Psoas muscle (tissue), 7 donors: ENCODE measurements at regions not wholly inside any gene's neighbourhood (a gene's known extent, or its start where the extent isn't known, plus 50 kb on each side); places are given as distances from the start of the nearest gene placed in this dataset.

Experiments used
- ATAC-seq, 4 donors: fragments of 200-7000 bp; cut with Tn5 transposase; one replicate each; pipeline ENCODE4 v1.9.1; 2020; ENCODE audit warnings: moderate library complexity in 3 of 4, mild to moderate bottlenecking in 2 of 4
- DNase-seq, 2 donors: peaks; one replicate each; pipeline ENCODE4 v3.0.0-alpha.2; 2020
- H3K27ac ChIP-seq: fragments of 200-600 bp; one replicate; pipeline ENCODE4 v1.8.0; 2022
- H3K27me3 ChIP-seq, 3 donors: fragments of 200-600 bp in 1 of 3; one replicate each; pipeline versions ENCODE4 v1.6.1 to v1.8.0; 2013 to 2022; ENCODE audit warnings: low read length in 2 of 3, mild to moderate bottlenecking in 2 of 3, moderate library complexity in 1 of 3; ENCODE audit not compliant: insufficient read depth in 3 of 3
- H3K36me3 ChIP-seq, 2 donors: fragments of 200-600 bp in 1 of 2; one replicate each; pipeline versions ENCODE4 v1.6.1 to v1.8.0; 2013 to 2022; ENCODE audit warnings: low read depth in 1 of 2, mild to moderate bottlenecking in 1 of 2, moderate library complexity in 1 of 2; ENCODE audit not compliant: insufficient read depth in 1 of 2
- H3K4me1 ChIP-seq: fragments of 200-600 bp; one replicate; pipeline ENCODE4 v1.8.0; 2022
- H3K4me3 ChIP-seq: fragments of 200-600 bp; one replicate; pipeline ENCODE4 v1.8.0; 2022; ENCODE audit warnings: mild to moderate bottlenecking
- H3K9me3 ChIP-seq: fragments of 200-600 bp; one replicate; pipeline ENCODE4 v1.8.0; 2022
- WGBS, 3 donors: extraction: QIAGEN DNeasy Blood & Tissue Kit; methylation state at CpG; one replicate each; pipeline versions ENCODE4 v1.1.6 to v1.1.7; 2013; 5-methylcytosine and 5-hydroxymethylcytosine counted together
- intact Hi-C, 2 donors: fragments of 100-400 bp; cut with DNase I; formaldehyde crosslinking; loops; one replicate each; pipeline versions ENCODE4 v1.11.0 to v1.14.2; 2022
- TF ChIP-seq, protein P1 (sequence below): fragments of 200-600 bp; IDR thresholded peaks from one replicate; pipeline ENCODE4 v1.8.0; 2022; ENCODE audit warnings: antibody characterized with exemption
- donor health status: healthy with polysubstance abuse.
- donor health status: DM: no; HTN: no; CAD: no; lungs with moderate emphysema.
- donor health status: Bipolar disorder and iron deficiency.
- donor health status: healthy.
- donor health status: DM: yes; HTN: yes; CAD: no.
- donor health status: DM: no; HTN: no; CAD: no.
- donor health status: DM: yes; HTN: yes; CAD: no.

DNA sequence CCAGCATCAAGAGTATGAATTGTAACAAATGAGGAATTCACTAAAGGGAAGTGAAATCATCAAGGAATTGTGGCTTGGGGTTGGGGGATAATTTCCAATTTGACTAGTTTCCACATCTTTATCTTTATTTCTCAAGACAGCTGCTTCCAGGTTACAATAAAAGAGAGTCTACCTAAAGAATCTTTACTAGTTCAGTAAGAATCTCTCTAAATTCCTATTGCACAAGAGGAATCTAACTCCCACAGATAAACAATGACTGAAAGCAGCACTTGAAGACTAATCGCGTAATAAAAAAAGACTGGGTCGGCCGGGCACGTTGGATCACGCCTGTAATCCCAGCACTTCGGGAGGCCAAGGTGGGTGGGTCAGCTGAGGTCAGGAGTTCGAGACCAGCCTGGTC is 194.4 kb downstream of the KBTBD8 start:
- no peaks in the 10 kb centered on the region for H3K9me3 ChIP-seq

DNA sequence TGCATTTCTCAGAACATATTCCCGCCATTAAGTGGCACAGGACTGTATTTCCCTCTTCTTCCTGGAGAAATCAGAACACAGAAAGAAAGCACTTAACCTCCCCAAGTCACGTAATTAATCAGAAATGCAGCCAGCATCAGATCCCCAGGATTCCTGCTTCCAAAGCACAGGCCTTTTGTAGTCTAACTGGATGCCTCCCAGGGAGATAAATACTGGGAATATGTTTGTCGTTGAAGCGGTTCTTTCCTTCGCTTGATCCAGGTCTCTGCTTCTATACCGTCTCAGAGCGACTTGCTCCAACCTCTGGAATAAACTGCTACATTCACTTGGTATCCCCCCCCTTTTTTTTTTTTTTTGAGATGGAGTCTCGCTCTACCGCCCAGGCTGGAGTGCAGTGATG is 198.6 kb downstream of the KBTBD8 start:
- no peak overlapping the region for H3K27ac ChIP-seq
- WGBS, 3 donors, result 88 to 96% (median 95%) methylated on average over 8 to 9 of the region's 9 CpGs
- intact Hi-C loops, result no loop called here
- ATAC-seq, result no peak
- H3K9me3 ChIP-seq, result no peaks in the 10 kb centered on the region
- no peak overlapping the region for H3K4me3 ChIP-seq
- no peak for DNase-seq
- no peaks in the 10 kb centered on the region for H3K27me3 ChIP-seq
- H3K36me3 ChIP-seq, result no peaks in the 10 kb centered on the region
- TF ChIP-seq, protein P1, sequence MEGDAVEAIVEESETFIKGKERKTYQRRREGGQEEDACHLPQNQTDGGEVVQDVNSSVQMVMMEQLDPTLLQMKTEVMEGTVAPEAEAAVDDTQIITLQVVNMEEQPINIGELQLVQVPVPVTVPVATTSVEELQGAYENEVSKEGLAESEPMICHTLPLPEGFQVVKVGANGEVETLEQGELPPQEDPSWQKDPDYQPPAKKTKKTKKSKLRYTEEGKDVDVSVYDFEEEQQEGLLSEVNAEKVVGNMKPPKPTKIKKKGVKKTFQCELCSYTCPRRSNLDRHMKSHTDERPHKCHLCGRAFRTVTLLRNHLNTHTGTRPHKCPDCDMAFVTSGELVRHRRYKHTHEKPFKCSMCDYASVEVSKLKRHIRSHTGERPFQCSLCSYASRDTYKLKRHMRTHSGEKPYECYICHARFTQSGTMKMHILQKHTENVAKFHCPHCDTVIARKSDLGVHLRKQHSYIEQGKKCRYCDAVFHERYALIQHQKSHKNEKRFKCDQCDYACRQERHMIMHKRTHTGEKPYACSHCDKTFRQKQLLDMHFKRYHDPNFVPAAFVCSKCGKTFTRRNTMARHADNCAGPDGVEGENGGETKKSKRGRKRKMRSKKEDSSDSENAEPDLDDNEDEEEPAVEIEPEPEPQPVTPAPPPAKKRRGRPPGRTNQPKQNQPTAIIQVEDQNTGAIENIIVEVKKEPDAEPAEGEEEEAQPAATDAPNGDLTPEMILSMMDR, result no peak
- no peaks in the 10 kb centered on the region for H3K4me1 ChIP-seq

More for the DNA sequence above, 194.4 kb downstream of the KBTBD8 start:
- TF ChIP-seq, protein P1, result no peak
- intact Hi-C loops, result no loop called here
- no peaks in the 10 kb centered on the region for H3K4me1 ChIP-seq
- no peak overlapping the region for H3K4me3 ChIP-seq
- no peaks in the 10 kb centered on the region for H3K36me3 ChIP-seq
- H3K27me3 ChIP-seq, result no peaks in the 10 kb centered on the region
- ATAC-seq (no peak), DNase-seq (no peak)
- WGBS, 3 donors, result 79 to 83% (median 83%) methylated on average over 8 of the region's 8 CpGs
- H3K27ac ChIP-seq, result no peak overlapping the region

DNA sequence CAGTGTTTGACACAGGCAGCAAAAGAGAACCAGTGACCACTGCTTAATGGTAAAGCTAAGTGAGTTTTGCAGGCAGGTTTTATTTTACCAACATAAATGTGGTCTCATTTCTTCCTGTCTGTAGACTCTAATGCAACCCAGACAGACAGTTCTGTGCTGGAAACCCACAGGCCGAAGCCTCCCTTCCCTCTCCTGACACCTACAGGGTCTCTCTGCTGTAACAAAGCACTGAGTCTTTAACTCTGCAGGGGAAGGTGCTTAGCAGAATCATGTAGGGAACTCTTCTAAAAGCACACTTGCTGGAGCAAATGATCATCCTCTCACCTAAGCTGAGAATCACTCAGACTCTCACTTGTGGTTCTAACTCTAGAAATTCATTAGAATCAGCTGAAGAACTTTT is 200.3 kb downstream of the KBTBD8 start:
- no peaks in the 10 kb centered on the region for H3K4me1 ChIP-seq
- TF ChIP-seq, protein P1, result no peak
- H3K36me3 ChIP-seq, result no peaks in the 10 kb centered on the region
- H3K9me3 ChIP-seq, result no peaks in the 10 kb centered on the region
- no peak overlapping the region for H3K4me3 ChIP-seq
- intact Hi-C loops, result no loop called here
- no peak for ATAC-seq
- 47 to 66% (median 60%) methylated on average over 1 of the region's 1 CpG for whole genome bisulfite sequencing, 3 donors
- H3K27ac ChIP-seq, result no peak overlapping the region
- no peak for DNase-seq
- no peaks in the 10 kb centered on the region for H3K27me3 ChIP-seq

DNA sequence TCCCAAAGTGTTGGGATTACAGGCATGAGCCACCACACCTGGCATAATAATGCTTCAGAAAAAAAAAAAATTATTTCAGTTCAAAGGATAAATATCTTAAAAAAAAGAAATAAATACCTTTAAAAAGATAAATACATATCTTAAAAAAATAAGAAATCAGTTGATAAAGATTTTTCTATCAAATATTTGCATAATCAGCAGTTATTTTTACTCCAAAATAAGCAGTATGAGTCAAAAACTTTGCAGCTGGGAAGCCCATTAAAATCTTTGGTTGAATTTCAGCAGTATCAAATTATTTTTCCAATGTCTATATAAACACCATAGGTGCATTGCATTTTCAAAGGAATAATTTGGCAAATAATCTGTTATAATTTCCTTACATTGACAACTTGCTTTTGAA is 202.5 kb downstream of the KBTBD8 start:
- intact Hi-C loops, result no loop called here
- no peak overlapping the region for H3K4me3 ChIP-seq
- H3K36me3 ChIP-seq, result no peaks in the 10 kb centered on the region
- H3K4me1 ChIP-seq, result no peaks in the 10 kb centered on the region
- no peaks in the 10 kb centered on the region for H3K27me3 ChIP-seq
- TF ChIP-seq, protein P1, result no peak
- ATAC-seq (no peak), DNase-seq (no peak)
- H3K9me3 ChIP-seq, result no peaks in the 10 kb centered on the region
- H3K27ac ChIP-seq, result no peak overlapping the region

DNA sequence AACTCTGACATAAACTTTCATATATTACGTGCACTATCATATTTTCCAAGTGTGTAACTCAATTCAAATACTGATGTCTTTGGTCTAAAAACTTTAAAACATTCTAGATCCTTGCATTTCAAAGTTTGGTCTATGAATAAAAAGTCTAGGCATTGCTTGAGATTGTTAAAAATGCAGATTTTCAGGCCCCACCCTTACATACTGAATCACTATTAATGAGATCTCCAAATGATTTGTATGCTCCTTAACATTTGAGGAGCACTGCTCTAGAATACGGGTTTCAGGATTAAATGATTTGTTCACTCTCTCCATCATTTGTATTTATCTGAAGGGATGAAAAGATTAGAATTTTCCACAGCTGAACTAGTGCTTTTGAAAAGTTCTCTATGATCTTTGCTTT is 202.9 kb downstream of the KBTBD8 start:
- Histone ChIP-seq H3K9me3 (no peaks in the 10 kb centered on the region), H3K36me3 (no peaks in the 10 kb centered on the region), H3K4me3 (no peak overlapping the region), H3K27me3 (no peaks in the 10 kb centered on the region), H3K4me1 (no peaks in the 10 kb centered on the region), H3K27ac (no peak overlapping the region)
- 67 to 83% (median 78%) methylated on average over 2 of the region's 2 CpGs for WGBS, 3 donors
- intact Hi-C loops, result no loop called here
- DNase-seq (no peak), ATAC-seq (no peak)
- TF ChIP-seq, protein P1, result no peak
